ENCODE measurements at regions not wholly inside any gene's neighbourhood (a gene's known extent, or its start where the extent isn't known, plus 50 kb on each side); places are given as distances from the start of the nearest gene placed in this dataset.

DNA sequence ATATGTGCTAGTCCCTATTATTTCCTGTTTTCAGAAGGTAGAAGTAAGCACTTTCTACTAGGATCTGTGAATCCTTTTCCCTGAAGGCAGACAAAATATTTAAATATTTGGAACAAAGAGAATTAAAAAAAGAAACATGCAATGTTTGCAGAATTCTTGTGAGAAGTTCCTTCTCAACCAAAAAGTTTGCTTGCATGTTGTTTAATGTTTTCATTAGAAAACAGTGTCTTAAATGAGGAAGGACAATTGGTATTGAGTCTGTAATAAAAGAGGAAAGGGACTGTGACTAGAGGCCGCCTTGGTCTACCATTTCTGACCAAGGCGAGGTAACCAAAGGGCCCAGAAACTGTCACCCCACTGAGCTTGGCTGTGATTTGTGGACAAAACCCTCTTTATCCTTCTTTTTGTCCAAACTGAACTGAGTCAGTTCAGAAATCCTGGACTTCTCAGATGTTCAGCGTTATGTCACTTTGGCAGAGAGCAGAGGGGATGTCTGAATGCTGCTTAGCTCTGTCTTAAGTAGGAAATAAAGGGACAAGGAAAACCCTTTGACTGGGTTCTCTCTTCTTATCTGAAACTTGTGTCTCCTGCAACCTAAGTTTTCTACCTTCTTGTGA lies 129.8 kb upstream of the CPM start:
- DNase-seq (ENCODE audit: low spot score), result peak; percentile 57

DNA sequence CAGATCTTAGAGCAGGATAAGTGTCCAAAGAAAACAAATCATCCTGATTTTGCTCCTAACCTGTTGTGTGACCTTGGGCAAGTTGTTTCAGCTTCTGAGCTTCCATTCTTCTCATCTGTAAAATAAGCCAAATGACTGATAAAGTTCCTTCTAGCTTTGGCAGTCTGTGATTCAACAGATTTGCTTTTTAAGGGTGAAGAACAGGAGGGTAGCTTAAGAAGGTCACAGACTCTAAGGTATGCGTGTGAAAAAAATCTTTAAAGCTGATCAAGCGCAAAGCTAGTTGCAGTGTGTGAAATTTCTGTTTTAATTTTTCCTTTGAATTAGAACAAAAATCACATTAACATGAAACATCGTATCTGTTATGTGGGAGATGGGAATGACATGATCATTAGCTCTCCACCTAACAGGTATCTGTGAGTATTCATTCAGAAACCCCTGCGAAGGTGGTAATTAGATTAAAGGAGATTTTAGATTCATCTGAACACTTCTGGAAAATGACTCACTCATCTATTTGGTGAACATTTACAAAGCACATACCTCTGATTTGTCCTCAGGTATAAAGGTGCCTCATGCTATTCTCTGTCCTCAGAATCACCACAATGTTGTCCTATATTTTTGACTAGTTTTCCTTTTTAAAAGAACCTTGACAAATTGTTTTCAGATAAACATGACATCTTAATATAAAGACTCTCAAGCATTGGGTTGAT lies 131.9 kb upstream of the CPM start:
- DNase-seq (ENCODE audit: low spot score), result no peak

DNA sequence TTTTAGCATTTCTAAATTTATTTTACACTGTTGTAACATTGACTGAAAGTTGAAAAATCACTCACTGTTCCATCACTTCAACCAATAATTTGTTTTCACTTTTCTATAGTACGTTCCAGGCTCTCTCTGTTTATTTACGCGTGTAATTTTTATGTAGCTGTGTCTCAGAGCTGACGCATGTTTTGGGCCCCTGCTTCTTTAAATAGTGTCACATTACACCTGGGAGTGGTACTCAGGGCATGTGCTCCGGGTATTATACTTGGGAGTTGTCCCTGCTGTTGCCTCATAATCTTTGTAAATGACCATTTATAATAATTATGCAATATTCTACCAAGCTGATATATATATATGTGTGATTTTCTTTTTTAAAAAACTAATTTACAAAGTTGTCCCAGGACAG lies 132.8 kb upstream of the CPM start:
- no peak for DNase-seq (ENCODE audit: low spot score)

DNA sequence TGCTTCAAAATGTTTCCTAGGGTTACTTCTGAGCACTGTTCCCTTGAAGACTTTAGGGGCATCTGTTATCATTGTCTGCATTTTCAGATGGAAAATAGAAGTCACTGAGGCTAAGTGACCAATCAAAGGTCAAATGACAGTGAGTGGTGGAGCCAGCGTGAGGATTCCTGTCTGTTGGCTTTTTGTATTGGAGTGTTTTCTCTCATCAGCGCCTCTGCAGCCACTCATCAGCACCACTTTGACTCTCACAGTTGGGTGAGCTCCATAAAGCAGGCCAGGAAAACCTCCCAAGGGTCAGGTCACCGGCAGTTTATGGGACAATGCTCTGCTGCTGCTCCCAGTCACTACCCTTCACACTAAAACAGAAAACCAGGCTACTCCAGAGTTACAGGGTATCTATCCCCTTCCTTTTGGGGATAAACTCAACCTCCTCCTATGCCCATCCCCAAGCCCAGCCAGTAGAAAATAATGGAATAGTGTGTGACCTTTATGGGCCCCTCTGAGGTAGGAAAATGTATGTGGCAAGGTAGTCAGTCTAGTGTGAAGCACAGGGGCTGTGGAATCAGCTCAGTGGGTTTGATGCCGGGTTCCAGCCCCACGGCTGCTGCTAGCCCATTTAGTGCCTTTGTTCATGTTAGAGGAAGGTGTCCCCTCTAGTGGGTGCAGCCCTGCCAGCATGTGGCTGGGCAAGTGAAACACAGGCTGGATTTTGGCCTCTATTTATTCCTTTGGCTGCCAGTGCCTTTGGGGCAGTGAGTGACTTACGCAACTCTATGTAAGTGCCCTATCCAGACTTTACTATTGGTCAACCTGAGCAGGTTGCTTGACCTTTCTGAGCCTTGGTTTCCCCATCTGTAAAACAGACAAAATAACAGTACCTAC lies 133.8 kb upstream of the CPM start:
- DNase-seq (ENCODE audit: low spot score), result no peak

DNA sequence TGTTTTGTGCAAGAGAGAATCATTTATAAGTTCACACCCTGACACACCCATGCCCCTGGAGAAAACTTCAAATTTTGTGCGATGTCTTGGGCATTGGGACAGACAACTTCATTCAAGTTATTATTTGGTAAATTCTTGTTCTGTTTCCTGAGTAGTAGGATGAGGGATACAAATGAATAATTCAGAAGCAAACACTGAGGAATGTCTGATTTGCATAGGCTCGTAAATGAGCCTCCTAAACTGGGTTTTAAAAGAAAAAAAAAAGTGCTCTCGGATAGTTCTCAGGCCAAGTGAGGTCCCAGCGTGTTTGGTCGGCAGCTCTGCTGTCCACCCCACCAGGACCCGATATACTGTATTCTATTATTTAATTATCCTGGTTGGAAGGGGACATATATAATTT lies 134.7 kb upstream of the CPM start:
- no peak for DNase-seq (ENCODE audit: low spot score)

DNA sequence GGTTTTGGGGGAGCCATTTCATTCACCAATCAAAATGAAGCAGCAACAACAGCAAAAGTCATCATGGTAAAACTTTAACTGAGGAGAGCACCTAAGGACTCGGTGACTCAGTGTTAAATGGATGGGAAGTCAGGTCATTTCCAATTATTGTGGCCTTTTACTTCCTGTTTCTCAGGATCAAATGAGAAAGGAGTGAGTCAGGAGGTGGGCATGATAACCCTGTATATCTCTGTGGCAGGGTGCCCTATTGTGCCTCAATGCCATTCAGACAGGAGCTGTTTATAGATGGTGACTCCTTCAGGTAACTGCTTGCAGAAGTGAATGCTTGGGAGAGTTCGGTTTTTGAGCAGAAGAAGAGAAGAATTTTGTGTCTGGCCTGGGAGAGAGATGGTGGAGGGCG lies 135.5 kb upstream of the CPM start:
- DNase-seq (ENCODE audit: low spot score), result no peak

DNA sequence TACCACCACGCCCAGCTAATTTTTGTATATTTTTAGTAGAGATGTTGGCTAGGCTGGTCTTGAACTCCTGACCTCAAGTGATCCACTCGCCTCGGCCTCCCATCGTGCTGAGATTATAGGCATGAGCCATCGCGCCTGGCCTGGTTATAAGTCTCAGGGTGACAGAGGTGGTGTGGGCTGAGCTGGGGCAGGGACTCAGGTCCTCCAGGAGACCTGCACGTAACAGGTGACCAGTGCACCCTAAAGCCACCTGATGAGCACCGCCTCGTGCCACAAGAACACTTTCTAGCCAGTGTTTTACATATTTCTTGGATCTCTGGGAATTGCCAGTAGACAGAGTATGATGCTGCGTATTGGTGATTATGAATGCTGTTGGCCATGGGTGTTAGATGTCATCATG lies 136.5 kb upstream of the CPM start:
- no peak for DNase-seq (ENCODE audit: low spot score)

DNA sequence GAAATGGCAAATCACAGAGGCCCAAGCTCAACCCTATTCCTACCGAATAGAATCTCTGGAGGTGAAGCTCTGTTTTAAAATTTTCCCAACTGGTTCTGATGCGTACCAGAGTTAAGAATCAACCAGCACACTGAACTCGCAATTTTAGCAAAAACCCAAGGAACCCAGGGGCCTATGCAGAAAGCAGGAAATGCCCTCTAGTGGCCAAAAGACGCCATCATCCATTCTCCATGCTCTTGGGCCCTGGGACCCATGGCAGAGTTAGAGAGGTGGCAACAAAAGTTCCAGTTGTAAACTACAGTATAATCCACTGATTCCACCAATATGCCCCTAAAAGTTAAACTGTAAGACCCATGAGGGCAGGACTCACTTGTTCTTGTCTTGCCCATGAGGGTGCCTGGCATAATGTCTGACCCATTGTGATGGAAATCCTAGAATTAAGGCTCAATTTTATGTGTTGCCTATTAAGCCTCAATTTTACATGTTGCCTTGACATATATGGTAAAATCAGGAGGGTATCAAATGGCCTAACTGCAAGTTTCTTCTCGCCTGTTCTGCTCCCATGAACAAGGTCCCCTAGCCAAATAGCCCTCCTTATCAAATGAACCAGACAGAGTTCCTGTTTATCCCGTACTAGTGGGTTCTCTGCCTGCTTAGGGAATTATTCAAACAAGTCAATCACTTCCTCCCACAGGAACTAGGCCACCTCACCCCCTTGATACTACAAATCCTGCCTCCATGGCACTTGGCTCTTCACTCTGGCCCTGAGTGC lies 137.5 kb upstream of the CPM start:
- peak; percentile 83 for DNase-seq (ENCODE audit: low spot score)

DNA sequence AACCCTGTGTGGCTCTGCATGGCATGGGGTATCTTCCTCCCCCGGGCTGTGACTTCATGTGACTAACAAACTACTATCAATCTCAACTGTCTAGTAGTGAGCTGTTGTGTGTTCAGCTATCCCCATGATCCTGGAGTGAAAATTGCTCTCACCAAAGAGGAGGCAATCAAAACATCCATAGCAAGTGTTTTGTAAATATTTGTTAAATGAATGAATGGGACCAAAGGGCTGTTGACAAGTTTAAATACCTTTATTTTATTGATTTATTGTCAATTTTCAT lies 138.1 kb upstream of the CPM start:
- no peak for DNase-seq (ENCODE audit: low spot score)

DNA sequence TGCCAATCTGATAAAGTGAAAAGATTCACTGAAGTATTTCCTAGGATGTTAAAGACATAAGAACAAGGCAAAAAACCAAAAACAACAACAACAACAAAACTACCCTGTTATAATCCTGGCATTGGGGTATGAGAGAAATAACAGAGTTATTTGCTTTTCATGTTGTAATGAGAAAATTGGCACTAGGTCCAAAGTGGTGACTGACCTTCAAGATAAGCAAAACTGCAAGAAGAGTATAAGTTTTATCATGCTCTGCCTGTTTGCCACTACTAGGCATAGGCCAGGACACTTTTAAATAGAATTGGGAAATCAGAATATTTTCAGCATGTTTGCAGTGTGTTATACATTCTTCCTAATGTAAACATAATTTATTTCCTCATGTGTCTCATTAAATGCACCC lies 140.1 kb upstream of the CPM start:
- DNase-seq (ENCODE audit: low spot score), result no peak

DNA sequence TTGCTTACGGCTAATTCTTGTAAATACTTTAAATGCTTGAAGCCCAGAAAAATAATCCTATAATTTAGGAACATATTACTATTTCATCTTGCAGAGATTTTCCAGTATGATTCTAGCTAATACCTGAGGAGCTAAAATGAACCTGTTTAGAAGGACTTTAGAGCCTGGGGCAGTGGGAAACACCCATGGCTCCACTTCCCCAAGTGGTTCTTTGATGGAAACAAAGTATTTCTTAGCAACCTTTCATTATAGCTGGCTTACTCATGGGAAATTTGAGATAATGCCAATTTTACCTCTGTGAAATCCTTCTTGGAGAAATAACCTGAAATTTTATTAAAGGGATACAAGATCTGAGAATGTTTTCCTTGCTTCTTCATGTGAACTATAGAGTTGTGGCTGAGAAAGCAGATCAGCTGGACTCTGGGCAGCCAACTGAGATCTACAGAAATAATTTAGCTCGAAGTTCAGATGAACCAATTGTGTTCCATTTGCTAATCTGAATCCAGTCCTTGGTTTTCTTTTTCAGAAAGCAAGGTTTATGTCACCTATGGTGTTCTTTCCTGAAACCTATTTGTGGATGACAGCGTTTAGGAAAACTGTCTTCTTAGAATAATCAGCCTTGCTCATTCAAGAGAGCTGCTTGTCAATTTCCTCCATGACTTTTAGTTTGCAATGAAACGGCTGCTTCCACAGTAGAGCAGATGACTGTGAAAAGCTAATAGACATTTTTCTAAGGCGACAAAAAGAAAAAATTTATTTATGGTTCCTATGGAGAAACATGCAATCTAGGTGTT lies 141.8 kb upstream of the CPM start:
- no peak for DNase-seq (ENCODE audit: low spot score)

DNA sequence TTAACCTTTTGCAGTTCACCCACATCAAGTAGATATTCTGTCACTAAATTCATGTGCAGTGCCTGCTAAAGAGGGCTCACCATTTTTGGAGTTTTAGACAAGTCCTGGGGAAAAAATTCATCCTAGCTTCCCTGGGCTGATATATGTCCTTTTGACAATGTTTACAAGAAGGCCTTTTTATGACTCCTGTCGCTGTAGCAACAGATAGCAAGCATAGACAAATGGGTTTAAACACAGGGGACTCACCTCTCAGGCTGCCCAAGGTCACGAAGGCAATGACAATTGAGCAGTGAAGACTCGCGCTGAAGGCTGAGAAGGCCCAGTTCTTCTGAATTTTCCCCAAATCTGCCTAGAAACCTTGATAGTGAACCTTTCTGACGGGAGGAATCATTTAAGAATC lies 150.7 kb upstream of the CPM start:
- DNase-seq (ENCODE audit: low spot score), result no peak

DNA sequence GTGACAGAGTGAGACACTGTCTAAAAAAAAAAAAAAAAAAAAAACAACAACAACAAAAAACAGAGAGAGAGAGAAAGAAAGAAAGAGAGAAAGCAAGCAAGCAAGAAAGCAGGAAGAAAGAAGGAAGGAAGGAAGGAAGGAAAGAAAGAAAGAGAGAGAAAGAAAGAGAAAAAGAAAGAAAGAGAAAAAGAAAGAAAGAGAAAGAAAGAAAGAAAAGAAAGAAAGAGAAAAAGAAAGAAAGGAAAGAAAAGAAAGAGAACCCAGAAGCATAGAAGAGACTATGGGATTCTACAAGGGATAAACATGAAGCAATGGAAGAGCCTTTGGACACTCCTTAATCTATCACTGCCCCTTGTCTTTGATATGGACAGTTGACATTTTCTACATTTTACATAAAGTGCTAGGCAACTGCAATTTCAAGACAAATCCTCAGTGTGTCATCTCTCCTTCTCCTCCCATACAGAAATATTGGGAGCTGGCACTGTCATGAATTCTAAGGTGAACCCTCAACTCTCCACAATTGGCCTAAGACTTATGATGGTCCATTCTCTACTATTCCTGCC lies 151.9 kb upstream of the CPM start:
- DNase-seq (ENCODE audit: low spot score), result no peak

DNA sequence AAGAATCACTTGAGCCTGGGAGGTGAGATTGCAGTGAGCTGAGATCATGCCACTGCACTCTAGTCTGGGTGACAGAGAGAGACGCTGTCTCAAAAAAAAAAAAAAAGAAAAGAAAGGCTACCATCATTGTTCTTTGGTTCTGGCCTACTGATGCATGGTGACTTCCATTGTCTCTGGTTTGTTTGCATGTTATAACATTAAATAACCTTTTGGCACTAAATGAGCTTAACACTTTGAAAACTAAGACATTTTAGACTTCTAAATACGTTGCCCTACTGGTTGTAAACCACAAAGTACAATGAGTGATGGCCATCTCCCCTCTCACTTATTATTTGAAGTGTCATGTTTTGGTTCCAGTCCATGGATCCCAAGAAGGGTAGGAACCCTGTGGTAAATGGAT lies 152.9 kb upstream of the CPM start:
- no peak for DNase-seq (ENCODE audit: low spot score)

DNA sequence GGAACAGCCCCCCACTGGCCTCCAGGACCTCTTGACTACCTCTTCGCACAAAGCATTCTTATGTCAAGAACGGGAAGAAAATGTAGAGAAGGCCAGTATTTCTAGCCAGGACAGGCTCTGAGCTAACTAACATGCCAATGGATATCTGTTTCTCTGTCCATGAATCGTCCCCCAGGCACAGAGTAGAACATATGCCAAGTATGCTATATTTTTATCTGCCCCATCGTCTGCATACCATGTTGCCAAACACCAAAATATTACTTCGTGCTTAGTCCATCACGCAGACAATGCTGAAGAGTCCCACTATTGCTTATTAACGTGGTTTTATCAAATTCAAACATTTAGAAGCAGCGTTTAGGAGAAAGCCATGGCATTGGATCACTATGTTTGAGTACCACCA lies 151.4 kb upstream of the CPSF6 start:
- DNase-seq (ENCODE audit: low spot score), result no peak

DNA sequence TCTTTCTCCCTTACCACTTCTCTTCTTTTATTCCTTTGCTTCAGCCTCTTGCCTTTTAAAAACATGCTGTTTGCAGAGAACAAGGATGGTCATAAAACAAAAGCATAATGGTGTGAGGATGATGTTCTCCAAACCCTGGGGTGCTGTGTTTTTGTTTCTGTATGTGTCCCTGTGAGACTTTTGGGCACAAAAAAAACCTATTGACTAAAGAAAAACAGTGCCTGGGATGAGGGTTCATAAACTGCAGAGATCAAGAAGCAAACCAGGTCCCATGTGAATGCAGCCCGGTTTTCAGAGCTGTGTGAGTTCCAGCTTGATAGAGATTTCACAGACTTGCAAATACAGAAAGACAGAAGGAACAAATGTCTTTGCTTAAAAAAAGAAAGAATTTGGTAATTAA lies 148.6 kb upstream of the CPSF6 start:
- no peak for DNase-seq (ENCODE audit: low spot score)

DNA sequence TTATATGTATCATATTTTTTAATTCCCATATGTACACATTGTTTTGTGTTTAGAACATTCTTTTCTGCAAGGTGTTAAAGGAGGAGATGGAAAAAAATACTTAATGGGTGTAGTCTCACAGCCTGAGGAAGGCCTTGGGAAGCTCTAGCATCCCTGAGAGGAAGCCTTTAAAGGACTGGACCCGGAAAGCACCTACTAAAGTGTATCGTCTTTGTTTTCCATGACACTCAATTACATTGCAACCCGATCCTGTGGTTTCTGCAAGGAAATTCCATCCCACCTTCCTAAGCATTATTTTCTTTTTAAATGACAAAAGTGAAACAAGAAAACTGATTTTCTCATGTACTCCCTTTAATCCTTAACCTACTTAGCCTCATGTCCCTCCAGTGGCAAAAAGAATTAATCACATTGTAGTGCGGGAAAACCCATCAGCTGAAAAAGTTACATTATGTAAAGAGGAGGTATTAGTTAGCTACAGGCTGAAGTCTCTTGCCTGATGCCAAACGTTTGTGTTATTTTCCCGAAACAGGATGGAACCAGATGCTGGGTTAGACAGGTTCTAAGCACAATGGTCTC lies 147.8 kb upstream of the CPSF6 start:
- DNase-seq (ENCODE audit: low spot score), result no peak

DNA sequence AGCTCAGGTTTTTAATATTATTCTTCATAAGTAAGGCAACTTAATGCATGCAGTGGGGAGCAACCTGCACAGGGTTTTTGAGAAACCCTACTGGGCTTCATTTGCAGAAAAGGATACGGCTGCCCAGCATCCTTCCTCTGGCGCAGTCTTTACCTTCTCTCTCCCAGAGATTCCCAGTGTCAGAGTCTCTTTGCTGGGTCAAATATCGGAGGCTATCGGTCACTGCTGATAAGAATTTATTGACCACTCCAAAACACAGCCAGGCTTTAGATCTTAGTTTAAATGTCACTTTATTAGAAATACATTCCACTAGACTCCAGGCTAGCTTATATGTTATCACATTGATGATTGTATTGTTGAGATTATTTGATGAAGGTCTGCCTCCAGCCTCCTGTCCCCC lies 147.2 kb upstream of the CPSF6 start:
- no peak for DNase-seq (ENCODE audit: low spot score)

DNA sequence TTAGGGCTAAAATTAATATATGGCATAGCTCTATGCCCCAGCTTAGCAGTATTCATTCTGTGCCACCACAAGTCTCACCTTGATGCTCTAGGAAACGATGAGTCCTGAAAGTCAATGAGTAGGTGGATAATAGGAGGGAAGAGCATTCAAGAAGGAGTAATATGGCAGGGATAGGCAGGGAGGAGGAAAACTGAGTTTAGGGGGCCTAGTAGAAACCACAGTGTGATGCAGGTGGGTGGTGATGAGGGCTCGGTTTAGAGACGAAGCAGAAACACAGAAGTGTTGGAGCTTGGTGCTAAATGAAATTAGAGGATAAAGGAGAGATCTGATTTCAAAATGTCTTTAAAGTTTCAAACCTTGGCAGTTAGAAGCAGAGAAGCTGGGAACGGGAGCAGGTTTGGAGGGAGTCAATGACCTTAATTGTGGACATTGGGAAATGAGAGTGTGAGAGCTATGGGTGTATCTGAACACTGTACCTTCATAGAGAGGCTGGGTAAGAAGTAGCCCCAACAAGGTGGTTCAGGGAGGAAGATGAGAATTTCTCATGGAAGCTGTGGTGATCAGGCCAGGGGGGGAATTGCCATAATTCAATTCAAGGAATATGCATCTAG lies 144.7 kb upstream of the CPSF6 start:
- DNase-seq (ENCODE audit: low spot score), result no peak

DNA sequence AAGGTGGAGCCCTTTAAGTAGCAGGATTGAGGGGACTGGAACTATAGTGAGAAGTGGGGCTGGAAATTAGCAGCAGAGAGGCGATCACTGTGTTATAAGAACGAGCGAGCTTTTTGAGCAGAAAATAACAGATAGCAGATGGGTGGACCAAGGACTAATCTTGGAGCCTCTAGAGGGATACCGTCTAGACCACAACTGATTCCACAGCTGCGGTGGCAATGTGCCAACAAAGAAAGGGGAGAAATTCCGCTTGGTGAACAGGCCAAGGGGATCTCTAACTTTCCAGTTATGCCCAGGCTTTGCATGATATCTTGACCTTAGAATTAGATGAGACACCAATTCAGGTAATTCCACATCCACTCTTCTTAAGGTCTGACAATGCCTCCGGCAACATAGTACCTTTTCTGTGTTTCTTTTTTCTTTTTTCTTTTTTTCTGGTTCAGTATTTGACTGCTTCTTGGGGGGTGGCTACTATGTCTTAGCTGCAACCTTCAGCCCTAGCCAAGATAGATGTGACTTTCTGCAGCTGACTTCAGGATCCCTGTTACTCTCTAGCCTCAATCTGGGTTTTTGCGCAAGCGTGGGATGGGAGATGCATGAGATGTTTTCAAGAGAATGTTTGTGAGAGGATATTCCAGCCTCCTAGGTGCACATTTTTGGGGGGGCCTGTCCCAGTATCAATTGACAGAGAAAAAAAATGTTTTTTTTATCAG lies 143.4 kb upstream of the CPSF6 start:
- no peak for DNase-seq (ENCODE audit: low spot score)

Measured in pons (tissue), 1 donor.